Activated B cell treated with CpG ODN at 0.5 μM for 24 hours (primary cell): ENCODE measurements at regions not wholly inside any gene's neighbourhood (a gene's known extent, or its start where the extent isn't known, plus 50 kb on each side); places are given as distances from the start of the nearest gene placed in this dataset.

Source experiments
- ATAC-seq: fragments of 200-7000 bp; cut with Tn5 transposase; one replicate; pipeline ENCODE4 v1.10.0; 2021; ENCODE audit warnings: low read depth, mild to moderate bottlenecking, moderate library complexity
- CTCF ChIA-PET: fragments of 350-600 bp; sonication (Branson Sonifier 250); formaldehyde crosslinking; loops from one replicate; lab custom pipeline; 2021; ENCODE audit warnings: antibody characterized with exemption; lab: Charles Lee
- POLR2A ChIA-PET: fragments of 350-600 bp; sonication (Branson Sonifier 250); formaldehyde crosslinking; loops from one replicate; lab custom pipeline; 2021; ENCODE audit warnings: antibody characterized with exemption; lab: Charles Lee
- DNase-seq: peaks from one replicate; pipeline ENCODE4 v3.0.0; 2022
- H3K27ac Mint-ChIP-seq: one replicate; pipeline ENCODE4 v1.8.0; 2020; ENCODE audit warnings: mixed read lengths
- H3K27me3 Mint-ChIP-seq: one replicate; pipeline ENCODE4 v1.8.0; 2021; ENCODE audit warnings: mixed read lengths
- H3K36me3 Mint-ChIP-seq: one replicate; pipeline ENCODE4 v1.8.0; 2021; ENCODE audit warnings: low read depth, mixed read lengths
- H3K4me1 Mint-ChIP-seq: one replicate; pipeline ENCODE4 v1.8.0; 2021; ENCODE audit warnings: mixed read lengths
- H3K4me3 Mint-ChIP-seq: one replicate; pipeline ENCODE4 v1.8.0; 2020; ENCODE audit warnings: mild to moderate bottlenecking, mixed read lengths
- H3K9me3 Mint-ChIP-seq: one replicate; pipeline ENCODE4 v1.8.0; 2020; ENCODE audit warnings: mixed read lengths
- CTCF ChIP-seq: fragments of 200-600 bp; IDR thresholded peaks from one replicate; pipeline ENCODE4 v1.8.0; 2022; ENCODE audit warnings: antibody characterized with exemption, mild to moderate bottlenecking
- intact Hi-C: fragments of 100-400 bp; cut with micrococcal nuclease; formaldehyde crosslinking; loops from one replicate; pipeline ENCODE4 v1.15.1; 2024

- Mint-ChIP-seq H3K36me3 (no peaks in the 10 kb centered on the region), H3K27me3 (peaks cover 9% of the 10 kb centered on the region), H3K4me1 (no peaks in the 10 kb centered on the region), H3K9me3 (peaks cover 12% of the 10 kb centered on the region), H3K27ac (no peak overlapping the region), H3K4me3 (no peak overlapping the region)
- TF ChIP-seq CTCF = no peak
- ATAC-seq = no peak
- DNase-seq = no peak
- CTCF ChIA-PET = no interaction called here
- POLR2A ChIA-PET = no interaction called here
- intact Hi-C loops = no loop called here
These were observed 133.1 kb upstream of the ZKSCAN2 start for GRCh38 chr16:25390761-25391160.

GRCh38 chr16:25374556-25374955 lies 116.9 kb upstream of the ZKSCAN2 start:
- CTCF ChIA-PET = no interaction called here
- H3K4me1 Mint-ChIP-seq = no peaks in the 10 kb centered on the region
- H3K27ac Mint-ChIP-seq = no peak overlapping the region
- no peak for ATAC-seq
- intact Hi-C loops = no loop called here
- H3K36me3 Mint-ChIP-seq = no peaks in the 10 kb centered on the region
- DNase-seq = no peak
- TF ChIP-seq CTCF = no peak
- POLR2A ChIA-PET = no interaction called here
- H3K9me3 Mint-ChIP-seq = no peaks in the 10 kb centered on the region
- H3K27me3 Mint-ChIP-seq = peaks cover 5% of the 10 kb centered on the region
- no peak overlapping the region for H3K4me3 Mint-ChIP-seq

GRCh38 chr16:25372716-25373115 lies 115.1 kb upstream of the ZKSCAN2 start:
- Mint-ChIP-seq H3K27me3 (peaks cover 10% of the 10 kb centered on the region), H3K27ac (no peak overlapping the region), H3K9me3 (peaks cover 6% of the 10 kb centered on the region), H3K36me3 (no peaks in the 10 kb centered on the region), H3K4me3 (no peak overlapping the region), H3K4me1 (no peaks in the 10 kb centered on the region)
- ATAC-seq (no peak), DNase-seq (no peak)
- ChIA-PET CTCF (no interaction called here), POLR2A (no interaction called here)
- TF ChIP-seq CTCF = no peak
- intact Hi-C loops = no loop called here

GRCh38 chr16:25371342-25371741 lies 113.7 kb upstream of the ZKSCAN2 start:
- ChIA-PET POLR2A (no interaction called here), CTCF (no interaction called here)
- H3K36me3 Mint-ChIP-seq = no peaks in the 10 kb centered on the region
- no peak overlapping the region for H3K27ac Mint-ChIP-seq
- intact Hi-C loops = no loop called here
- H3K4me1 Mint-ChIP-seq = no peaks in the 10 kb centered on the region
- ATAC-seq (no peak), DNase-seq (no peak)
- H3K9me3 Mint-ChIP-seq = peaks cover 6% of the 10 kb centered on the region
- TF ChIP-seq CTCF = no peak
- H3K27me3 Mint-ChIP-seq = peaks cover 6% of the 10 kb centered on the region
- no peak overlapping the region for H3K4me3 Mint-ChIP-seq

- H3K27ac Mint-ChIP-seq = no peak overlapping the region
- DNase-seq (no peak), ATAC-seq (no peak)
- H3K4me3 Mint-ChIP-seq = no peak overlapping the region
- H3K27me3 Mint-ChIP-seq = peaks cover 6% of the 10 kb centered on the region
- intact Hi-C loops = no loop called here
- ChIA-PET CTCF (no interaction called here), POLR2A (no interaction called here)
- no peak for TF ChIP-seq CTCF
- no peaks in the 10 kb centered on the region for H3K36me3 Mint-ChIP-seq
- H3K9me3 Mint-ChIP-seq = peaks cover 6% of the 10 kb centered on the region
- no peaks in the 10 kb centered on the region for H3K4me1 Mint-ChIP-seq
These were observed 112.9 kb upstream of the ZKSCAN2 start for GRCh38 chr16:25370541-25370940.
